OCI-LY3 (cell line): ENCODE measurements at regions not wholly inside any gene's neighbourhood (a gene's known extent, or its start where the extent isn't known, plus 50 kb on each side); places are given as distances from the start of the nearest gene placed in this dataset.

ENCODE experiments used
- CTCF ChIP-seq: fragments of 200-600, 300-600 bp; sonication (generic); IDR thresholded peaks from 2 replicates; pipeline ENCODE4 v1.5.1; 2014; ENCODE audit warnings: antibody characterized with exemption, low read length, low read depth
- EZH2phosphoT487 ChIP-seq: fragments of 200-600 bp; shearing (Covaris generic); IDR thresholded peaks from 2 replicates; pipeline ENCODE4 v1.6.1; 2018; ENCODE audit warnings: antibody characterized with exemption, mixed run types, low read depth

DNA sequence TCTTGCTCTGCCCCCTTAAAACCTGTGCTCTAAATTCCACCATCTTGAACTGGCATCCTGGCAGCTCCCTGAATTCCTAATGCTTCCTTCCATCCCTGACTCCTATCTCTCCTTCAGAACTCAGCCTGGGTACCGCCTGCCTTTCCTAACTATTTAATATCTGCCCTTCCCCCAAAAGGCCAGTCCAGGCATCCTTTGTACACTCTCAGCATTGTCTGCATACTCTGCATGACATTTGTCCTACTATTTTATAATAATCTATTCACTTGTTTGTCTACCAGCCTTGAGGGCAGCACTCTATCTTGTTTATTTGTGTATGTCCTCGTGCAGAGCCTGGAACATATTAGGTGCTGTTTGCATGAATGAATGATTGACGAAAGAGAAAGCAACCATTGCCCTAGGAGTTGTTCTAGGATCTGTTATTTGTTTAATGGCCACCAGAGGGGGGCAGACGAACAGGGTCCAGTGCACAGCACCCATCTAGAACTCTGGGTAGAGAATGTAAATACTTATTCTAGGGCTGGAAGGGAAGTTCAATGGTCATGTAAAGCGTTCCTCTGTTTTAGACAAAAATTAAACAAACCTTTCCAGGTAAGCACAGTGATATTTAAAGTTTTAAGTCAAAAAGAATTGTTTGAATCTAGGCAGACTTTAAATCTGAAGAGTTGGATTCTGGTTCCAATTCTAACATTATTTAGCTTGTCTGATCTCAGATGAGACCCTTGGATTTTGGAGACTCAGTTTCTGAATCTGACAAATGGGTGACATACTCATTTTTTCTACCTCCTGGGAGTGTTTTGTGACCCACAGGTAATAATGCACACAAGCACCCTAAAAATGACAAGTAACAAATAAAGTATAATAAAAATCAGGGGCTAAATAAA is 125.8 kb upstream of the GALNT15 start:
- TF ChIP-seq CTCF (peak; percentile 93), EZH2phosphoT487 (no peak)
